Cardiac muscle cell (in vitro differentiated cells and primary cell): ENCODE measurements at regions not wholly inside any gene's neighbourhood (a gene's known extent, or its start where the extent isn't known, plus 50 kb on each side); places are given as distances from the start of the nearest gene placed in this dataset.

Experiments used
- DNase-seq, 2 donors: peaks; one replicate each; pipeline versions ENCODE4 v3.0.0 to v3.0.0-alpha.2; 2010 to 2017; ENCODE audit warnings: low read depth in 1 of 2, low spot score in 1 of 2
- H3K27ac ChIP-seq: fragments of 200-600 bp; sonication (generic); 2 replicates; pipeline ENCODE4 v1.5.1; 2016
- H3K27me3 ChIP-seq: fragments of 200-600 bp; sonication (generic); 2 replicates; pipeline ENCODE4 v1.6.0; 2016; ENCODE audit warnings: control low read depth
- H3K36me3 ChIP-seq: fragments of 200-600 bp; sonication (generic); 2 replicates; pipeline ENCODE4 v1.5.1; 2016; ENCODE audit warnings: control low read depth
- H3K4me1 ChIP-seq: fragments of 200-600 bp; sonication (generic); 2 replicates; pipeline ENCODE4 v1.8.1; 2017; ENCODE audit warnings: low read depth, mild to moderate bottlenecking, mixed run types
- H3K4me3 ChIP-seq: fragments of 200-600 bp; sonication (generic); 2 replicates; pipeline ENCODE4 v1.5.1; 2016; ENCODE audit warnings: mild to moderate bottlenecking
- H3K9me3 ChIP-seq: fragments of 200-600 bp; sonication (generic); 2 replicates; pipeline ENCODE4 v1.5.1; 2017; ENCODE audit warnings: low read depth, mild to moderate bottlenecking, control low read depth
- TF ChIP-seq, protein P1 (sequence below): IDR thresholded peaks from 2 replicates; pipeline ENCODE4 v1.5.1; 2012; ENCODE audit warnings: low read depth, mild to moderate bottlenecking, low read length

DNA sequence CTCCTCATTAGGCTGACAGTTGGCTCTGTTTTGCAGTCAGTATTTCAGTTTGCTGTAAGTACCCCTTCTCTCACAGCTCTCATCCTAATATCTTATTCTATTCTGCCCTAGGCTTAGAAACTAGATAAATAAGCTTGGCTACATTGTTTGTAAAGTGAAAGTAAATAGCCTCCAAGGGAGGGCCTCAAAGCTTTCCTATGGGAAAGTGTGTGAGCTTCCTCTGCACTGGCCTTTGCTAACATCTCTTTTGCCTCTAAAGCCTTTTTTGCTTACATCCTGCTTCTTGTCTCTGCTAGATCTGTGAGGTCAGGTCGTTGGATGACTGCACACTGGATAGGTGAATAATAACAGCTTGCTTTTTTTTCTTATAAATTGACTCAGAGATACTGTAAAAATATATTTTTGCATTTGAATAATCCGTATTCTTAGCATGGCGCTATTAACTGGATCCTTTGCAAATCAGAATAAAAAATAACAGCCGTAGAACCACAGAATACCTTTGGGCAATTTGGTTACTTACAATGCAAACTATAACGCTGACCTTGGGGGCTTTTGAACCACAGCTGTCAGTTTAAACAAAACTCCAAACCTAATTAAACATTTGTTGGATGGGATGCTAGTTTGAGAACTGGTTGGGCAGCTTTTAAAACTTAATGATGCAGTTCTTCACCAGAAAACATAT is 55.1 kb downstream of the TTC6 start:
- TF ChIP-seq, protein P1, sequence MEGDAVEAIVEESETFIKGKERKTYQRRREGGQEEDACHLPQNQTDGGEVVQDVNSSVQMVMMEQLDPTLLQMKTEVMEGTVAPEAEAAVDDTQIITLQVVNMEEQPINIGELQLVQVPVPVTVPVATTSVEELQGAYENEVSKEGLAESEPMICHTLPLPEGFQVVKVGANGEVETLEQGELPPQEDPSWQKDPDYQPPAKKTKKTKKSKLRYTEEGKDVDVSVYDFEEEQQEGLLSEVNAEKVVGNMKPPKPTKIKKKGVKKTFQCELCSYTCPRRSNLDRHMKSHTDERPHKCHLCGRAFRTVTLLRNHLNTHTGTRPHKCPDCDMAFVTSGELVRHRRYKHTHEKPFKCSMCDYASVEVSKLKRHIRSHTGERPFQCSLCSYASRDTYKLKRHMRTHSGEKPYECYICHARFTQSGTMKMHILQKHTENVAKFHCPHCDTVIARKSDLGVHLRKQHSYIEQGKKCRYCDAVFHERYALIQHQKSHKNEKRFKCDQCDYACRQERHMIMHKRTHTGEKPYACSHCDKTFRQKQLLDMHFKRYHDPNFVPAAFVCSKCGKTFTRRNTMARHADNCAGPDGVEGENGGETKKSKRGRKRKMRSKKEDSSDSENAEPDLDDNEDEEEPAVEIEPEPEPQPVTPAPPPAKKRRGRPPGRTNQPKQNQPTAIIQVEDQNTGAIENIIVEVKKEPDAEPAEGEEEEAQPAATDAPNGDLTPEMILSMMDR = no peak
- no peak for DNase-seq

GRCh38 chr14:37652042-37652441 is 56.6 kb downstream of the TTC6 start:
- TF ChIP-seq, protein P1 = no peak
- Histone ChIP-seq H3K9me3 (no peaks in the 10 kb centered on the region), H3K4me3 (no peak overlapping the region), H3K27me3 (no peaks in the 10 kb centered on the region), H3K27ac (no peak overlapping the region), H3K4me1 (no peaks in the 10 kb centered on the region), H3K36me3 (no peaks in the 10 kb centered on the region)
- no peak for DNase-seq

More for the DNA sequence above, 55.1 kb downstream of the TTC6 start:
- no peaks in the 10 kb centered on the region for H3K4me1 ChIP-seq
- H3K9me3 ChIP-seq = no peaks in the 10 kb centered on the region
- no peak overlapping the region for H3K4me3 ChIP-seq
- no peaks in the 10 kb centered on the region for H3K27me3 ChIP-seq
- no peaks in the 10 kb centered on the region for H3K36me3 ChIP-seq
- no peak overlapping the region for H3K27ac ChIP-seq

DNA sequence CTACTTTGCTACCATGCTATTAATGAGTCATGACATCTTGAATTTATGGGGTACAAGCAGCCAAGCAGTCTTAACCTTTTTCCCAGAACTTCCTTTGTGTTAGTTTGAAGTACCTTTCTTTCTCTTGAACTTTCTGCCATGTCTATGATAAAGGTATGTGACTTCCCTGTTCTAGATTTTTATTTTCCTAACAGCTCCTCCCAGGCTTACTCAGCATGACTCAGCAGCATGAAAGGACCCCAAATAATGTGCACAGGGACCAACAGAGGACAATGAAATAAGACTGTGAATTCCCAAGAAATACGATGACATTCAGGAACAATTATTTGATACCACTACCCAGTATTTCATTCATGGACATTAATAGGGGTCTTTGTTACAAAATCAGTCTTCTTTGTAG is 60.0 kb downstream of the TTC6 start:
- Histone ChIP-seq H3K36me3 (no peaks in the 10 kb centered on the region), H3K27me3 (no peaks in the 10 kb centered on the region), H3K9me3 (no peaks in the 10 kb centered on the region), H3K27ac (no peak overlapping the region), H3K4me1 (no peaks in the 10 kb centered on the region), H3K4me3 (no peak overlapping the region)
- TF ChIP-seq, protein P1 = no peak
- no peak for DNase-seq

DNA sequence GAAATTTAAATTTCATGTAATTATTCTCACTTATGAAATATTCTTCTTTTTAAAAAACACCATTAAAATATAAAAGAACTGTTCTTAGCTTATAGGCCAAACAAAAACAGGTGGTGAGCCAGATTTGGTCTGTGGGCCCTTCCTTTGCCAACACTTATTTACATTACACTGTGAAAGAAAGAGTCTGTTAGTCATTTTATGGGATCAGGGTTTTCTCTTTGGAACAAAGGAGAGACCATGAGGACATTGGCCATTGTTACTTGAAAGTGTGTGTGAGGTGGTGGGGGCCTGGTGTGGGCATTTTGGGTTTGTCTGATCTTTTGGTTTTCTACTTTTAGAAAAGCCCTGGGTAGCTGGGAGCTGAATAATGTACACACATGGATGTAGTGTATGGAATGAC is 62.7 kb downstream of the TTC6 start:
- Histone ChIP-seq H3K36me3 (no peaks in the 10 kb centered on the region), H3K27ac (no peak overlapping the region), H3K9me3 (no peaks in the 10 kb centered on the region), H3K27me3 (no peaks in the 10 kb centered on the region), H3K4me3 (no peak overlapping the region), H3K4me1 (no peaks in the 10 kb centered on the region)
- DNase-seq = no peak
- TF ChIP-seq, protein P1 = no peak

GRCh38 chr14:37663498-37663897 is 68.1 kb downstream of the TTC6 start:
- no peak for DNase-seq
- H3K27me3 ChIP-seq = no peaks in the 10 kb centered on the region
- no peaks in the 10 kb centered on the region for H3K4me1 ChIP-seq
- H3K9me3 ChIP-seq = no peaks in the 10 kb centered on the region
- TF ChIP-seq, protein P1 = no peak
- H3K36me3 ChIP-seq = no peaks in the 10 kb centered on the region
- H3K27ac ChIP-seq = no peak overlapping the region
- no peak overlapping the region for H3K4me3 ChIP-seq
